ENCODE measurements at regions not wholly inside any gene's neighbourhood (a gene's known extent, or its start where the extent isn't known, plus 50 kb on each side); places are given as distances from the start of the nearest gene placed in this dataset.

DNA sequence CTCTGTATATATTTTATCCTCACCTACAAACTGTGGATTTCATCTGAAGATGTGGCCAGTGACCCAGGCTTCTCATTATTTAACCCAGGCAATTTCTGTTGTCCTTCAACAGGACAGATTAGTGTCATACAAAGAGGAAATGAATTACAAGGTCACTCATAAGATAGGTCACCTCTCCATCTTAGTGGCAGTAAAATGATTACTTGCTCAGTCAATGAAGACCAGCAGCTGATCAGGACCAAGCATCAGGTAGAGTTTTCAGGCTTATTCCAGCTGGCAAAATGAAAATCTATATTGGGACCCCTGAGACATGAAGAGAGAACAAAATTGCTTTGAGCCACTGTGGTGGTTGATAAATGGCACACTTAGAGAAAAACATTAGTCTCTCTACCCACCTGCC is 135.2 kb upstream of the PRDM9 start:
- Histone ChIP-seq H3K9me3 (ENCODE audit: low read length) (no peaks in the 10 kb centered on the region), H3K9ac (ENCODE audit: low read length) (no peak overlapping the region), H3K4me3 (ENCODE audit: low read depth, low read length, poor library complexity, severe bottlenecking) (no peak overlapping the region), H3F3A (ENCODE audit: insufficient read depth, low read length) (no peaks in the 10 kb centered on the region), H3K9me2 (ENCODE audit: low read depth, low read length) (no peaks in the 10 kb centered on the region), H3K27me3 (ENCODE audit: insufficient read depth, low read length) (no peaks in the 10 kb centered on the region), H3K36me3 (ENCODE audit: insufficient read depth, low read length) (no peaks in the 10 kb centered on the region), H4K20me1 (ENCODE audit: insufficient read depth, low read length) (no peaks in the 10 kb centered on the region), H3K4me1 (ENCODE audit: insufficient read depth, low read length, severe bottlenecking) (no peaks in the 10 kb centered on the region), H2AFZ (ENCODE audit: low read length) (no peak overlapping the region), H3K79me2 (ENCODE audit: insufficient read depth, low read length) (no peaks in the 10 kb centered on the region), H3K27ac (ENCODE audit: low read depth, low read length, poor library complexity, severe bottlenecking) (no peak overlapping the region), H3K4me2 (ENCODE audit: low read length) (no peak overlapping the region)
- no peak for TF ChIP-seq EZH2 (IDR thresholded peaks at IDR 0.05; ENCODE audit: borderline replicate concordance, low read length)
- TF ChIP-seq CTCF (IDR thresholded peaks at IDR 0.05; ENCODE audit: low read length): no peak

- no peaks in the 10 kb centered on the region for H3K9me2 ChIP-seq (ENCODE audit: low read depth, low read length)
- H3K79me2 ChIP-seq (ENCODE audit: insufficient read depth, low read length): no peaks in the 10 kb centered on the region
- no peak overlapping the region for H3K4me2 ChIP-seq (ENCODE audit: low read length)
- no peak overlapping the region for H3K4me3 ChIP-seq (ENCODE audit: low read depth, low read length, poor library complexity, severe bottlenecking)
- H3K36me3 ChIP-seq (ENCODE audit: insufficient read depth, low read length): no peaks in the 10 kb centered on the region
- no peak overlapping the region for H3K9ac ChIP-seq (ENCODE audit: low read length)
- H3F3A ChIP-seq (ENCODE audit: insufficient read depth, low read length): no peaks in the 10 kb centered on the region
- H2AFZ ChIP-seq (ENCODE audit: low read length): no peak overlapping the region
- no peaks in the 10 kb centered on the region for H4K20me1 ChIP-seq (ENCODE audit: insufficient read depth, low read length)
- H3K27ac ChIP-seq (ENCODE audit: low read depth, low read length, poor library complexity, severe bottlenecking): no peak overlapping the region
- TF ChIP-seq EZH2 (IDR thresholded peaks at IDR 0.05; ENCODE audit: borderline replicate concordance, low read length): no peak
- no peak for TF ChIP-seq CTCF (IDR thresholded peaks at IDR 0.05; ENCODE audit: low read length)
- H3K27me3 ChIP-seq (ENCODE audit: insufficient read depth, low read length): no peaks in the 10 kb centered on the region
- no peaks in the 10 kb centered on the region for H3K9me3 ChIP-seq (ENCODE audit: low read length)
- H3K4me1 ChIP-seq (ENCODE audit: insufficient read depth, low read length, severe bottlenecking): no peaks in the 10 kb centered on the region
Measured at GRCh38 chr5:23368393-23368792, 139.0 kb upstream of the PRDM9 start.

GRCh38 chr5:23367874-23368273 is 139.5 kb upstream of the PRDM9 start:
- H4K20me1 ChIP-seq (ENCODE audit: insufficient read depth, low read length): no peaks in the 10 kb centered on the region
- H3K9me2 ChIP-seq (ENCODE audit: low read depth, low read length): no peaks in the 10 kb centered on the region
- H3K4me1 ChIP-seq (ENCODE audit: insufficient read depth, low read length, severe bottlenecking): no peaks in the 10 kb centered on the region
- no peaks in the 10 kb centered on the region for H3K27me3 ChIP-seq (ENCODE audit: insufficient read depth, low read length)
- TF ChIP-seq CTCF (IDR thresholded peaks at IDR 0.05; ENCODE audit: low read length) (no peak), EZH2 (IDR thresholded peaks at IDR 0.05; ENCODE audit: borderline replicate concordance, low read length) (no peak)
- no peaks in the 10 kb centered on the region for H3F3A ChIP-seq (ENCODE audit: insufficient read depth, low read length)
- no peaks in the 10 kb centered on the region for H3K36me3 ChIP-seq (ENCODE audit: insufficient read depth, low read length)
- H3K4me3 ChIP-seq (ENCODE audit: low read depth, low read length, poor library complexity, severe bottlenecking): no peak overlapping the region
- no peaks in the 10 kb centered on the region for H3K9me3 ChIP-seq (ENCODE audit: low read length)
- no peak overlapping the region for H3K27ac ChIP-seq (ENCODE audit: low read depth, low read length, poor library complexity, severe bottlenecking)
- H2AFZ ChIP-seq (ENCODE audit: low read length): no peak overlapping the region
- H3K4me2 ChIP-seq (ENCODE audit: low read length): no peak overlapping the region
- no peak overlapping the region for H3K9ac ChIP-seq (ENCODE audit: low read length)
- no peaks in the 10 kb centered on the region for H3K79me2 ChIP-seq (ENCODE audit: insufficient read depth, low read length)
